Panc1 (cell line): ENCODE measurements at regions not wholly inside any gene's neighbourhood (a gene's known extent, or its start where the extent isn't known, plus 50 kb on each side); places are given as distances from the start of the nearest gene placed in this dataset.
"Not testable (repeated sequence)": the region's sequence is repeated elsewhere in the genome, so short reads cannot be mapped to it uniquely, and the experiment has no call there.

Experiments used
- CTCF ChIP-seq: fragments of 450-650 bp; IDR thresholded peaks from 2 replicates; pipeline ENCODE4 v1.5.1; 2017; ENCODE audit warnings: mild to moderate bottlenecking
- POLR2AphosphoS5 ChIP-seq: IDR thresholded peaks from 2 replicates; pipeline ENCODE4 v1.6.1; 2012; ENCODE audit warnings: mild to moderate bottlenecking, low read depth, low read length, moderate library complexity
- REST ChIP-seq, 2 experiments: IDR thresholded peaks; 2 replicates each; pipeline ENCODE4 v1.6.1; 2011 to 2012; ENCODE audit warnings: low read depth in 2 of 2, control low read depth in 1 of 2, low read length in 1 of 2, mild to moderate bottlenecking in 1 of 2, moderate library complexity in 1 of 2; ENCODE audit not compliant: insufficient read depth in 1 of 2
- SIN3A ChIP-seq: IDR thresholded peaks from 2 replicates; pipeline ENCODE4 v1.6.1; 2012; ENCODE audit warnings: low read depth, mild to moderate bottlenecking, low read length, moderate library complexity, borderline replicate concordance; ENCODE audit not compliant: insufficient read depth
- TCF7L2 ChIP-seq: IDR thresholded peaks from 2 replicates; pipeline ENCODE4 v1.6.1; 2011; ENCODE audit warnings: mild to moderate bottlenecking, low read depth, low read length, inconsistent platforms

GRCh38 chr17:83247001-83247400 is 167.6 kb downstream of the METRNL start:
- TF ChIP-seq POLR2AphosphoS5; SIN3A; CTCF; TCF7L2; REST (IDR thresholded peaks at IDR 0.05; ENCODE audit: insufficient read depth in 1 of 2, low read depth in 2 of 2, low read length in 1 of 2): not testable (repeated sequence)
